A549 (cell line): ENCODE measurements at regions not wholly inside any gene's neighbourhood (a gene's known extent, or its start where the extent isn't known, plus 50 kb on each side); places are given as distances from the start of the nearest gene placed in this dataset.

Experiments used
- ATAC-seq, 2 experiments: fragments of 200-7000 bp in 1 of 2; fragments of >200 bp in 1 of 2; cut with Nextera tagmentation in 1 of 2; cut with Tn5 transposase in 1 of 2; 3 replicates each; pipeline versions ENCODE4 v1.8.0 to v1.9.1; 2018 to 2020; ENCODE audit warnings: mild to moderate bottlenecking in 1 of 2, moderate library complexity in 1 of 2
- CTCF ChIA-PET: fragments of 300-600 bp; sonication (Branson Sonifier 250); formaldehyde crosslinking; extraction: SDS; loops from one replicate; lab custom pipeline; 2021; ENCODE audit warnings: antibody characterized with exemption, inconsistent platforms; lab: Yijun Ruan, JAX
- POLR2A ChIA-PET: fragments of 350-600 bp; formaldehyde crosslinking; extraction: SDS; loops from one replicate; lab custom pipeline; 2021; ENCODE audit warnings: antibody characterized with exemption, inconsistent platforms; lab: Yijun Ruan, JAX
- DNase-seq, 2 experiments: peaks; one replicate each; pipeline versions ENCODE4 v3.0.0 to v3.0.0-alpha.2; 2011 to 2016; ENCODE audit warnings: low read depth in 1 of 2, low spot score in 1 of 2
- FAIRE-seq: peaks from 2 replicates; lab custom pipeline; 2011; peaks lifted over from hg19 to GRCh38; lab: Jason Lieb, UNC
- H3K27ac ChIP-seq, 2 experiments: fragments of >200 bp; sonication (Bioruptor Twin); formaldehyde crosslinking; 3 replicates each; pipeline ENCODE4 v1.5.1; 2016 to 2017
- H3K4me1 ChIP-seq: fragments of >200 bp; sonication (Bioruptor Twin); formaldehyde crosslinking; 3 replicates; pipeline ENCODE4 v1.6.1; 2016
- H3K4me2 ChIP-seq: fragments of >200 bp; sonication (Bioruptor Twin); formaldehyde crosslinking; 3 replicates; pipeline ENCODE4 v1.6.1; 2016
- H3K4me3 ChIP-seq: fragments of >200 bp; sonication (Bioruptor Twin); formaldehyde crosslinking; 3 replicates; pipeline ENCODE4 v1.5.1; 2016
- H3K9me3 ChIP-seq: fragments of >200 bp; sonication (Bioruptor Twin); formaldehyde crosslinking; 3 replicates; pipeline ENCODE4 v1.6.1; 2016
- ATOH8 ChIP-seq: fragments of 250-450 bp; sonication (Bioruptor Pico); IDR thresholded peaks from 2 replicates; pipeline ENCODE4 v1.5.0; 2020; ENCODE audit warnings: low read depth, mild to moderate bottlenecking, moderate library complexity
- CEBPB ChIP-seq, 2 experiments: fragments of >200 bp in 1 of 2; sonication (Bioruptor Twin) in 1 of 2; formaldehyde crosslinking in 1 of 2; IDR thresholded peaks; 2 replicates each; pipeline ENCODE4 v1.6.1; 2012 to 2016
- CHD2 ChIP-seq: fragments of 150-350 bp; IDR thresholded peaks from 2 replicates; pipeline ENCODE4 v1.6.1; 2014; ENCODE audit warnings: low read length; ENCODE audit not compliant: partially characterized antibody
- CHD4 ChIP-seq: fragments of 200-600 bp; sonication (generic); IDR thresholded peaks from 2 replicates; pipeline ENCODE4 v1.6.1; 2016; ENCODE audit warnings: antibody characterized with exemption, mild to moderate bottlenecking, borderline replicate concordance
- CTCF ChIP-seq: fragments of >200 bp; sonication (Bioruptor Twin); formaldehyde crosslinking; IDR thresholded peaks from 3 replicates; pipeline ENCODE4 v1.5.1; 2016
- E2F6 ChIP-seq: IDR thresholded peaks from 2 replicates; pipeline ENCODE4 v1.6.1; 2012; ENCODE audit warnings: low read depth, borderline replicate concordance
- EHF ChIP-seq: fragments of 250-450 bp; sonication (Bioruptor Pico); IDR thresholded peaks from 2 replicates; pipeline ENCODE4 v1.5.0; 2020; ENCODE audit warnings: mild to moderate bottlenecking
- EHMT2 ChIP-seq: fragments of 200-600 bp; sonication (generic); IDR thresholded peaks from 2 replicates; pipeline ENCODE4 v1.6.1; 2016; ENCODE audit warnings: antibody characterized with exemption, low read depth, mild to moderate bottlenecking, moderate library complexity
- ESRRA ChIP-seq: fragments of 150-350 bp; IDR thresholded peaks from 2 replicates; pipeline ENCODE4 v1.6.1; 2014; ENCODE audit warnings: mild to moderate bottlenecking, low read length, borderline replicate concordance
- FOXS1 ChIP-seq: fragments of 250-450 bp; sonication (Bioruptor Pico); IDR thresholded peaks from 2 replicates; pipeline ENCODE4 v1.5.0; 2020; ENCODE audit warnings: mild to moderate bottlenecking, moderate library complexity
- HOXB13 ChIP-seq: fragments of 250-450 bp; sonication (Bioruptor Pico); IDR thresholded peaks from 2 replicates; pipeline ENCODE4 v1.5.0; 2020; ENCODE audit warnings: low read depth, mild to moderate bottlenecking, moderate library complexity
- HOXB5 ChIP-seq: fragments of 250-450 bp; sonication (Bioruptor Pico); IDR thresholded peaks from 2 replicates; pipeline ENCODE4 v1.5.0; 2020; ENCODE audit warnings: mild to moderate bottlenecking, moderate library complexity
- KDM5A ChIP-seq: fragments of 200-600 bp; sonication (generic); IDR thresholded peaks from 2 replicates; pipeline ENCODE4 v1.6.1; 2016; ENCODE audit warnings: antibody characterized with exemption, mild to moderate bottlenecking
- MYC ChIP-seq: IDR thresholded peaks from 2 replicates; pipeline ENCODE4 v1.6.1; 2012; ENCODE audit warnings: mild to moderate bottlenecking, inconsistent platforms, low read length, improper control_type of control experiment, borderline replicate concordance
- NFE2L2 ChIP-seq: fragments of 150-350 bp; conservative IDR thresholded peaks from 2 replicates; pipeline ENCODE4 v1.6.1; 2014; ENCODE audit warnings: low read length
- NR3C1 ChIP-seq: fragments of >200 bp; sonication (Bioruptor Twin); formaldehyde crosslinking; IDR thresholded peaks from 3 replicates; pipeline ENCODE4 v1.6.1; 2017
- REST ChIP-seq: fragments of 200-600 bp; sonication (generic); IDR thresholded peaks from 2 replicates; pipeline ENCODE4 v1.6.1; 2016; ENCODE audit warnings: antibody characterized with exemption, mild to moderate bottlenecking, moderate library complexity
- RFX5 ChIP-seq: fragments of 450-650 bp; IDR thresholded peaks from 2 replicates; pipeline ENCODE4 v1.7.1; 2014; ENCODE audit warnings: antibody characterized with exemption, mild to moderate bottlenecking, moderate library complexity
- RNF2 ChIP-seq: fragments of 200-600 bp; sonication (generic); IDR thresholded peaks from 2 replicates; pipeline ENCODE4 v1.6.1; 2016; ENCODE audit warnings: low read depth, mild to moderate bottlenecking, antibody characterized with exemption, moderate library complexity, borderline replicate concordance
- TFCP2L1 ChIP-seq: fragments of 250-450 bp; sonication (Bioruptor Pico); IDR thresholded peaks from 2 replicates; pipeline ENCODE4 v1.5.0; 2021; ENCODE audit warnings: mild to moderate bottlenecking
- TP53 ChIP-seq: fragments of 250-450 bp; sonication (Bioruptor Pico); IDR thresholded peaks from 2 replicates; pipeline ENCODE4 v1.5.0; 2021; ENCODE audit warnings: mild to moderate bottlenecking, moderate library complexity
- USF2 ChIP-seq: fragments of 450-650 bp; IDR thresholded peaks from 2 replicates; pipeline ENCODE4 v1.6.1; 2014; ENCODE audit warnings: antibody characterized with exemption
- ZFP36 ChIP-seq: fragments of 450-650 bp; IDR thresholded peaks from 2 replicates; pipeline ENCODE4 v1.6.1; 2014; ENCODE audit warnings: borderline replicate concordance; ENCODE audit not compliant: partially characterized antibody
- WGBS: methylation state at CpG from one replicate; pipeline ENCODE4 v1.1.6; 2017; ENCODE audit errors: missing lambda C conversion rate; 5-methylcytosine and 5-hydroxymethylcytosine counted together

GRCh38 chr1:199474738-199475137 is 552.8 kb upstream of the NR5A2 start:
- no peak overlapping the region for H3K4me2 ChIP-seq
- POLR2A ChIA-PET: no interaction called here
- CTCF ChIA-PET: interaction anchor here (1.4 kb wide), 1 partner anchor 69 kb away, joined by 3 read pairs; no protein-coding TSS in a partner anchor
- H3K9me3 ChIP-seq: no peaks in the 10 kb centered on the region
- TF ChIP-seq TP53 (no peak), ATOH8 (CRISPR knock-in tag) (no peak), CHD2 (no peak), HOXB5 (CRISPR knock-in tag) (no peak), RNF2 (no peak), USF2 (no peak), RFX5 (no peak), NFE2L2 (no peak), NR3C1 (no peak), CHD4 (no peak), E2F6 (no peak), EHF (no peak), REST (no peak), ESRRA (no peak), HOXB13 (no peak), CTCF (no peak)
- TF ChIP-seq, all 56 proteins: peak for 0
- Histone ChIP-seq H3K4me1 (no peaks in the 10 kb centered on the region), H3K27ac (no peak overlapping the region), H3K4me3 (no peak overlapping the region)
- FAIRE-seq (no peak), DNase-seq (no peak), ATAC-seq (no peak)
- WGBS: 8% methylated on average over 2 of the region's 2 CpGs

- no peak overlapping the region for H3K27ac ChIP-seq
- no peak for TF ChIP-seq ZFP36
- TF ChIP-seq MYC: no peak
- no peak for TF ChIP-seq EHMT2
- TF ChIP-seq EHF: no peak
- no peak for TF ChIP-seq TFCP2L1 (CRISPR knock-in tag)
- TF ChIP-seq ATOH8 (CRISPR knock-in tag): no peak
- no peak for TF ChIP-seq KDM5A
- TF ChIP-seq CEBPB (IDR thresholded peaks at IDR 0.05): no peak
- no peak for TF ChIP-seq FOXS1 (CRISPR knock-in tag)
- FAIRE-seq (no peak), DNase-seq (no peak), ATAC-seq (no peak)
- CTCF ChIA-PET: no interaction called here
- H3K4me3 ChIP-seq: no peak overlapping the region
- no peaks in the 10 kb centered on the region for H3K4me1 ChIP-seq
- POLR2A ChIA-PET: no interaction called here
- H3K4me2 ChIP-seq: no peak overlapping the region
- H3K9me3 ChIP-seq: no peaks in the 10 kb centered on the region
- WGBS: 43% methylated on average over 4 of the region's 4 CpGs
Measured at GRCh38 chr1:199482426-199482825, 545.1 kb upstream of the NR5A2 start.
